HCT116 (cell line): ENCODE measurements at regions not wholly inside any gene's neighbourhood (a gene's known extent, or its start where the extent isn't known, plus 50 kb on each side); places are given as distances from the start of the nearest gene placed in this dataset.

Experiments used
- ATAC-seq: fragments of 200-7000 bp; cut with Tn5 transposase; 2 replicates; pipeline ENCODE4 v1.9.1; 2020; ENCODE audit warnings: mild to moderate bottlenecking, moderate library complexity
- BruUV-seq: library from RNA; stranded (reverse); fragments of 400-500 nt; replicated peaks from 2 replicates; lab custom pipeline; 2021; lab: Mats Ljungman, UMichigan
- CTCF ChIA-PET: fragments of 300-600 bp; sonication (Branson Sonifier 250); formaldehyde crosslinking; loops from one replicate; lab custom pipeline; 2021; ENCODE audit warnings: antibody characterized with exemption; lab: Charles Lee
- POLR2A ChIA-PET: fragments of 300-600, 350-600 bp; sonication (Branson Sonifier 250); formaldehyde crosslinking; loops from one replicate; lab custom pipeline; 2021; ENCODE audit warnings: antibody characterized with exemption; lab: Charles Lee
- RAD21 ChIA-PET, 2 experiments: fragments of 300-600 bp; sonication (Branson Sonifier 250); formaldehyde crosslinking; loops; one replicate each; lab custom pipeline; 2023; ENCODE audit warnings: low total read pairs in 2 of 2; ENCODE audit not compliant: uncharacterized antibody in 2 of 2, unreplicated experiment in 2 of 2, low non-redundant PET in 1 of 2; lab: Charles Lee
- DNase-seq: peaks from one replicate; pipeline ENCODE4 v3.0.0-alpha.2; 2010; ENCODE audit warnings: low read depth, low spot score
- H2AFZ ChIP-seq: fragments of 200-600 bp; shearing (Covaris generic), sonication (generic); 2 replicates; pipeline ENCODE4 v1.6.1; 2017; ENCODE audit warnings: low read depth, mixed run types, mixed read lengths, antibody characterized with exemption, low read length; ENCODE audit not compliant: poor library complexity, severe bottlenecking
- H3K27ac ChIP-seq: 2 replicates; pipeline ENCODE4 v1.5.1; 2012; ENCODE audit warnings: low read depth, low read length
- H3K27me3 ChIP-seq: fragments of 200-600 bp; sonication (generic); 2 replicates; pipeline ENCODE4 v1.6.1; 2016; ENCODE audit warnings: mixed run types, low read length, mixed read lengths; ENCODE audit not compliant: insufficient read depth
- H3K36me3 ChIP-seq, 2 experiments: fragments of 200-500 bp in 1 of 2; fragments of 200-600 bp in 1 of 2; sonication (Bioruptor generic) in 1 of 2; sonication (generic) in 1 of 2; 2 replicates each; pipeline versions ENCODE4 v1.5.1 to v1.6.1; 2014 to 2016; ENCODE audit warnings: low read length in 2 of 2, inconsistent platforms in 1 of 2, mixed read lengths in 1 of 2, mixed run types in 1 of 2; ENCODE audit not compliant: insufficient read depth in 2 of 2, control insufficient read depth in 1 of 2
- H3K4me1 ChIP-seq, 2 experiments: fragments of 200-600 bp in 1 of 2; sonication (generic) in 1 of 2; 2 replicates each; pipeline versions ENCODE4 v1.5.1 to v1.6.1; 2012 to 2017; ENCODE audit warnings: low read length in 2 of 2, inconsistent platforms in 1 of 2, mild to moderate bottlenecking in 1 of 2, mixed read lengths in 1 of 2, mixed run types in 1 of 2, moderate library complexity in 1 of 2; ENCODE audit not compliant: insufficient read depth in 2 of 2, control insufficient read depth in 1 of 2
- H3K4me2 ChIP-seq: fragments of 200-600 bp; sonication (generic); 2 replicates; pipeline ENCODE4 v1.6.1; 2017; ENCODE audit warnings: mixed run types, low read length, mixed read lengths
- H3K4me3 ChIP-seq, 2 experiments: fragments of 200-600 bp in 1 of 2; sonication (generic) in 1 of 2; replicated peaks in 1 of 2; 2 replicates each; pipeline ENCODE4 v1.5.1; 2011 to 2016; ENCODE audit warnings: low read length in 2 of 2, control low read depth in 1 of 2, low read depth in 1 of 2, mild to moderate bottlenecking in 1 of 2, mixed read lengths in 1 of 2, mixed run types in 1 of 2
- H3K79me2 ChIP-seq: fragments of 200-600 bp; sonication (generic); 2 replicates; pipeline ENCODE4 v1.6.1; 2017; ENCODE audit warnings: mild to moderate bottlenecking, mixed run types, low read length, moderate library complexity, mixed read lengths; ENCODE audit not compliant: insufficient read depth
- H3K9ac ChIP-seq: fragments of 200-600 bp; sonication (generic); 2 replicates; pipeline ENCODE4 v1.6.1; 2016; ENCODE audit warnings: low read length, mixed read lengths
- H3K9me2 ChIP-seq: fragments of 200-600 bp; sonication (generic), shearing (Covaris generic); 2 replicates; pipeline ENCODE4 v1.6.1; 2017; ENCODE audit warnings: mixed run types, mild to moderate bottlenecking, moderate library complexity; ENCODE audit not compliant: insufficient read depth
- H3K9me3 ChIP-seq, 2 experiments: fragments of 200-500 bp in 1 of 2; fragments of 200-600 bp in 1 of 2; sonication (Bioruptor generic) in 1 of 2; sonication (generic) in 1 of 2; 2 replicates each; pipeline ENCODE4 v1.6.1; 2014 to 2017; ENCODE audit warnings: low read length in 2 of 2, mixed read lengths in 2 of 2, inconsistent platforms in 1 of 2, low read depth in 1 of 2, mild to moderate bottlenecking in 1 of 2, mixed run types in 1 of 2, moderate library complexity in 1 of 2; ENCODE audit not compliant: control insufficient read depth in 1 of 2, insufficient read depth in 1 of 2
- H4K20me1 ChIP-seq: fragments of 200-600 bp; sonication (generic), shearing (Covaris generic); 2 replicates; pipeline ENCODE4 v1.6.1; 2017; ENCODE audit warnings: mixed run types, mild to moderate bottlenecking, moderate library complexity; ENCODE audit not compliant: insufficient read depth
- CBX3 ChIP-seq: IDR thresholded peaks from 2 replicates; pipeline ENCODE4 v1.6.1; 2012; ENCODE audit warnings: low read depth
- CEBPB ChIP-seq: IDR thresholded peaks from 2 replicates; pipeline ENCODE4 v1.6.1; 2012; ENCODE audit warnings: low read depth
- EGR1 ChIP-seq: IDR thresholded peaks from 2 replicates; pipeline ENCODE4 v1.6.1; 2012; ENCODE audit warnings: low read depth
- ELF1 ChIP-seq: IDR thresholded peaks from 2 replicates; pipeline ENCODE4 v1.6.1; 2012; ENCODE audit warnings: low read depth, borderline replicate concordance
- EZH2 ChIP-seq: fragments of 200-600 bp; sonication (generic); IDR thresholded peaks from 2 replicates; pipeline ENCODE4 v1.6.1; 2017; ENCODE audit warnings: antibody characterized with exemption, mixed run types
- FOSL1 ChIP-seq: IDR thresholded peaks from 2 replicates; pipeline ENCODE4 v1.6.1; 2012; ENCODE audit warnings: low read depth
- JUND ChIP-seq: IDR thresholded peaks from 2 replicates; pipeline ENCODE4 v1.6.1; 2012
- POLR2A ChIP-seq: IDR thresholded peaks from 2 replicates; pipeline ENCODE4 v1.7.0; 2011; ENCODE audit warnings: borderline replicate concordance; ENCODE audit not compliant: insufficient read depth, insufficient read length; ENCODE audit errors: extremely low read depth
- POLR2AphosphoS5 ChIP-seq: IDR thresholded peaks from 2 replicates; pipeline ENCODE4 v1.6.1; 2011; ENCODE audit warnings: mild to moderate bottlenecking, low read depth, low read length, moderate library complexity
- SIN3A ChIP-seq: IDR thresholded peaks from 2 replicates; pipeline ENCODE4 v1.6.1; 2012; ENCODE audit warnings: low read depth
- SP1 ChIP-seq: IDR thresholded peaks from 2 replicates; pipeline ENCODE4 v1.6.1; 2012; ENCODE audit warnings: low read depth
- SRF ChIP-seq: IDR thresholded peaks from 2 replicates; pipeline ENCODE4 v1.6.1; 2012; ENCODE audit warnings: low read depth
- ZFX ChIP-seq: fragments of 450-650 bp; IDR thresholded peaks from 2 replicates; pipeline ENCODE4 v1.6.1; 2017
- ZNF274 ChIP-seq: fragments of 200-500 bp; sonication (Bioruptor generic); IDR thresholded peaks from 2 replicates; pipeline ENCODE4 v1.6.1; 2014; ENCODE audit warnings: mild to moderate bottlenecking, low read depth, low read length, inconsistent platforms
- intact Hi-C: fragments of 100-400 bp; cut with micrococcal nuclease; formaldehyde crosslinking; loops from 2 replicates; pipeline ENCODE4 v1.10.0; 2022
- TF ChIP-seq, protein P1 (sequence below), 3 experiments: fragments of 200-600 bp in 1 of 3; sonication (generic) in 1 of 3; IDR thresholded peaks in 2 of 3; conservative IDR thresholded peaks in 1 of 3; 2 replicates each; pipeline ENCODE4 v1.5.1; 2012 to 2017; ENCODE audit warnings: low read depth in 2 of 3, low read length in 2 of 3, antibody characterized with exemption in 1 of 3, borderline replicate concordance in 1 of 3, control low read depth in 1 of 3, mild to moderate bottlenecking in 1 of 3, mixed read lengths in 1 of 3, mixed run types in 1 of 3, moderate library complexity in 1 of 3; ENCODE audit not compliant: insufficient read depth in 1 of 3
- TF ChIP-seq, protein P2 (sequence below): IDR thresholded peaks from 2 replicates; pipeline ENCODE4 v1.6.1; 2012; ENCODE audit warnings: low read depth
- TF ChIP-seq, protein P3 (sequence below): IDR thresholded peaks from 2 replicates; pipeline ENCODE4 v1.6.1; 2012
- TF ChIP-seq, protein P4 (sequence below): IDR thresholded peaks from 2 replicates; pipeline ENCODE4 v1.6.1; 2011; ENCODE audit warnings: mild to moderate bottlenecking, low read length, moderate library complexity; ENCODE audit not compliant: insufficient replicate concordance; ENCODE audit errors: extremely low read depth
- TF ChIP-seq, protein P5 (sequence below): IDR thresholded peaks from 2 replicates; pipeline ENCODE4 v1.6.1; 2012

DNA sequence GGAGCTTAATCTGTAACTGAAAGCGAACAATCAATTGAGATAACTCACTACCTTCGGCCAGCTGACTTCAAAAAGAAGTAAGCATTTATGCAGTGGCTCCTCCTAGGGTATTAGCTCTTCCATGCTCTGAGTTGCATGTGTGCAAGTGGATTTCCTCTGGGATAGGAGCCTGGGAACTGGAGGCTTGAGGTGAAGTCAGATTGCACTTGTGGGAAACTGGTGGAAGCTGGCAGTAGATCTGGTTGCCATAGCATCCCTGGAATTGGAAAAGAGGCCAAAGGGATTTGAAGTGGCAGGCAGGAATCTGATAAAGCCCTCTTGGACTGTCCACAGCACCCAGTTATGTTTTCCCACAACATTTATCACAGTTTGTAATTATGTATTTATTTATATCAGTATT is 50.6 kb upstream of the FMNL2 start:
- BruUV-seq, result no TSS peak
- Histone ChIP-seq H3K79me2 (no peaks in the 10 kb centered on the region), H2AFZ (no peak overlapping the region), H3K9me3 (no peaks in the 10 kb centered on the region), H3K4me3 (no peak overlapping the region), H3K9me2 (no peaks in the 10 kb centered on the region), H4K20me1 (no peaks in the 10 kb centered on the region), H3K4me1 (no peaks in the 10 kb centered on the region), H3K9ac (no peak overlapping the region), H3K36me3 (no peaks in the 10 kb centered on the region), H3K4me2 (no peak overlapping the region), H3K27ac (no peak overlapping the region), H3K27me3 (no peaks in the 10 kb centered on the region)
- ChIA-PET CTCF (no interaction called here), RAD21 (no interaction called here), POLR2A (no interaction called here)
- no peak for DNase-seq
- no peak for ATAC-seq
- intact Hi-C loops, result no loop called here
- TF ChIP-seq EGR1, result no peak
- no peak for TF ChIP-seq SIN3A
- TF ChIP-seq, protein P1, sequence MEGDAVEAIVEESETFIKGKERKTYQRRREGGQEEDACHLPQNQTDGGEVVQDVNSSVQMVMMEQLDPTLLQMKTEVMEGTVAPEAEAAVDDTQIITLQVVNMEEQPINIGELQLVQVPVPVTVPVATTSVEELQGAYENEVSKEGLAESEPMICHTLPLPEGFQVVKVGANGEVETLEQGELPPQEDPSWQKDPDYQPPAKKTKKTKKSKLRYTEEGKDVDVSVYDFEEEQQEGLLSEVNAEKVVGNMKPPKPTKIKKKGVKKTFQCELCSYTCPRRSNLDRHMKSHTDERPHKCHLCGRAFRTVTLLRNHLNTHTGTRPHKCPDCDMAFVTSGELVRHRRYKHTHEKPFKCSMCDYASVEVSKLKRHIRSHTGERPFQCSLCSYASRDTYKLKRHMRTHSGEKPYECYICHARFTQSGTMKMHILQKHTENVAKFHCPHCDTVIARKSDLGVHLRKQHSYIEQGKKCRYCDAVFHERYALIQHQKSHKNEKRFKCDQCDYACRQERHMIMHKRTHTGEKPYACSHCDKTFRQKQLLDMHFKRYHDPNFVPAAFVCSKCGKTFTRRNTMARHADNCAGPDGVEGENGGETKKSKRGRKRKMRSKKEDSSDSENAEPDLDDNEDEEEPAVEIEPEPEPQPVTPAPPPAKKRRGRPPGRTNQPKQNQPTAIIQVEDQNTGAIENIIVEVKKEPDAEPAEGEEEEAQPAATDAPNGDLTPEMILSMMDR (IDR thresholded peaks at IDR 0.05 in 2 of 3, conservative IDR thresholded peaks at IDR 0.05 in 1 of 3; ENCODE audit: borderline replicate concordance in 1 of 3, insufficient read depth in 1 of 3, low read depth in 2 of 3, low read length in 2 of 3), result no peak
- no peak for TF ChIP-seq SRF
- no peak for TF ChIP-seq FOSL1
- no peak for TF ChIP-seq ZFX
- TF ChIP-seq CBX3, result no peak
- TF ChIP-seq ZNF274, result no peak
- no peak for TF ChIP-seq POLR2AphosphoS5
- no peak for TF ChIP-seq POLR2A
- TF ChIP-seq CEBPB, result no peak
- TF ChIP-seq JUND, result no peak
- TF ChIP-seq, protein P2, sequence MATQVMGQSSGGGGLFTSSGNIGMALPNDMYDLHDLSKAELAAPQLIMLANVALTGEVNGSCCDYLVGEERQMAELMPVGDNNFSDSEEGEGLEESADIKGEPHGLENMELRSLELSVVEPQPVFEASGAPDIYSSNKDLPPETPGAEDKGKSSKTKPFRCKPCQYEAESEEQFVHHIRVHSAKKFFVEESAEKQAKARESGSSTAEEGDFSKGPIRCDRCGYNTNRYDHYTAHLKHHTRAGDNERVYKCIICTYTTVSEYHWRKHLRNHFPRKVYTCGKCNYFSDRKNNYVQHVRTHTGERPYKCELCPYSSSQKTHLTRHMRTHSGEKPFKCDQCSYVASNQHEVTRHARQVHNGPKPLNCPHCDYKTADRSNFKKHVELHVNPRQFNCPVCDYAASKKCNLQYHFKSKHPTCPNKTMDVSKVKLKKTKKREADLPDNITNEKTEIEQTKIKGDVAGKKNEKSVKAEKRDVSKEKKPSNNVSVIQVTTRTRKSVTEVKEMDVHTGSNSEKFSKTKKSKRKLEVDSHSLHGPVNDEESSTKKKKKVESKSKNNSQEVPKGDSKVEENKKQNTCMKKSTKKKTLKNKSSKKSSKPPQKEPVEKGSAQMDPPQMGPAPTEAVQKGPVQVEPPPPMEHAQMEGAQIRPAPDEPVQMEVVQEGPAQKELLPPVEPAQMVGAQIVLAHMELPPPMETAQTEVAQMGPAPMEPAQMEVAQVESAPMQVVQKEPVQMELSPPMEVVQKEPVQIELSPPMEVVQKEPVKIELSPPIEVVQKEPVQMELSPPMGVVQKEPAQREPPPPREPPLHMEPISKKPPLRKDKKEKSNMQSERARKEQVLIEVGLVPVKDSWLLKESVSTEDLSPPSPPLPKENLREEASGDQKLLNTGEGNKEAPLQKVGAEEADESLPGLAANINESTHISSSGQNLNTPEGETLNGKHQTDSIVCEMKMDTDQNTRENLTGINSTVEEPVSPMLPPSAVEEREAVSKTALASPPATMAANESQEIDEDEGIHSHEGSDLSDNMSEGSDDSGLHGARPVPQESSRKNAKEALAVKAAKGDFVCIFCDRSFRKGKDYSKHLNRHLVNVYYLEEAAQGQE, result no peak
- TF ChIP-seq SP1, result no peak
- TF ChIP-seq, protein P3, sequence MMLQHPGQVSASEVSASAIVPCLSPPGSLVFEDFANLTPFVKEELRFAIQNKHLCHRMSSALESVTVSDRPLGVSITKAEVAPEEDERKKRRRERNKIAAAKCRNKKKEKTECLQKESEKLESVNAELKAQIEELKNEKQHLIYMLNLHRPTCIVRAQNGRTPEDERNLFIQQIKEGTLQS, result no peak
- no peak for TF ChIP-seq ELF1
- no peak for TF ChIP-seq EZH2
- TF ChIP-seq, protein P4, sequence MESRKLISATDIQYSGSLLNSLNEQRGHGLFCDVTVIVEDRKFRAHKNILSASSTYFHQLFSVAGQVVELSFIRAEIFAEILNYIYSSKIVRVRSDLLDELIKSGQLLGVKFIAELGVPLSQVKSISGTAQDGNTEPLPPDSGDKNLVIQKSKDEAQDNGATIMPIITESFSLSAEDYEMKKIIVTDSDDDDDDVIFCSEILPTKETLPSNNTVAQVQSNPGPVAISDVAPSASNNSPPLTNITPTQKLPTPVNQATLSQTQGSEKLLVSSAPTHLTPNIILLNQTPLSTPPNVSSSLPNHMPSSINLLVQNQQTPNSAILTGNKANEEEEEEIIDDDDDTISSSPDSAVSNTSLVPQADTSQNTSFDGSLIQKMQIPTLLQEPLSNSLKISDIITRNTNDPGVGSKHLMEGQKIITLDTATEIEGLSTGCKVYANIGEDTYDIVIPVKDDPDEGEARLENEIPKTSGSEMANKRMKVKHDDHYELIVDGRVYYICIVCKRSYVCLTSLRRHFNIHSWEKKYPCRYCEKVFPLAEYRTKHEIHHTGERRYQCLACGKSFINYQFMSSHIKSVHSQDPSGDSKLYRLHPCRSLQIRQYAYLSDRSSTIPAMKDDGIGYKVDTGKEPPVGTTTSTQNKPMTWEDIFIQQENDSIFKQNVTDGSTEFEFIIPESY, result no peak
- TF ChIP-seq, protein P5, sequence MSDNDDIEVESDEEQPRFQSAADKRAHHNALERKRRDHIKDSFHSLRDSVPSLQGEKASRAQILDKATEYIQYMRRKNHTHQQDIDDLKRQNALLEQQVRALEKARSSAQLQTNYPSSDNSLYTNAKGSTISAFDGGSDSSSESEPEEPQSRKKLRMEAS, result no peak
